Endothelial cell of umbilical vein (primary cell): ENCODE measurements at regions not wholly inside any gene's neighbourhood (a gene's known extent, or its start where the extent isn't known, plus 50 kb on each side); places are given as distances from the start of the nearest gene placed in this dataset.

ENCODE experiments used
- BruUV-seq: library from RNA; stranded (reverse); fragments of 400-500 nt; replicated peaks from 2 replicates; lab custom pipeline; 2021; lab: Mats Ljungman, UMichigan
- CTCF ChIA-PET: fragments of 300-600, 350-600 bp; sonication (Branson Sonifier 250); formaldehyde crosslinking; loops from one replicate; lab custom pipeline; 2021; ENCODE audit warnings: antibody characterized with exemption, inconsistent platforms; lab: Charles Lee
- POLR2A ChIA-PET: fragments of 300-600, 350-600 bp; sonication (Branson Sonifier 250); formaldehyde crosslinking; loops from one replicate; lab custom pipeline; 2021; ENCODE audit warnings: antibody characterized with exemption, inconsistent platforms; lab: Charles Lee
- DNase-seq: peaks from one replicate; pipeline ENCODE4 v3.0.0-alpha.2; 2011; ENCODE audit warnings: low read depth, low spot score
- FAIRE-seq: peaks from 2 replicates; lab custom pipeline; 2011; peaks lifted over from hg19 to GRCh38; lab: Jason Lieb, UNC
- H2AFZ ChIP-seq: 2 replicates; pipeline ENCODE4 v1.6.0; 2012; ENCODE audit warnings: low read depth, low read length, control low read depth, inconsistent platforms
- H3K27ac ChIP-seq: 2 replicates; pipeline ENCODE4 v1.5.1; 2011; ENCODE audit warnings: low read depth, mild to moderate bottlenecking, control low read depth, low read length, moderate library complexity; ENCODE audit not compliant: insufficient read depth
- H3K27me3 ChIP-seq, 2 experiments: 2 replicates each; pipeline versions ENCODE4 v1.6.0 to v1.6.1; 2011; ENCODE audit warnings: low read length in 2 of 2, mixed read lengths in 1 of 2; ENCODE audit not compliant: control insufficient read depth in 2 of 2, insufficient read depth in 2 of 2
- H3K36me3 ChIP-seq, 2 experiments: 2 replicates in 1 of 2; 3 replicates in 1 of 2; pipeline ENCODE4 v1.5.1; 2011; ENCODE audit warnings: low read length in 2 of 2, mild to moderate bottlenecking in 1 of 2, moderate library complexity in 1 of 2; ENCODE audit not compliant: control insufficient read depth in 2 of 2, insufficient read depth in 2 of 2; ENCODE audit errors: extremely low read depth in 1 of 2
- H3K4me1 ChIP-seq: 3 replicates; pipeline ENCODE4 v1.5.1; 2011; ENCODE audit warnings: mild to moderate bottlenecking, low read length; ENCODE audit not compliant: control insufficient read depth, insufficient read depth; ENCODE audit errors: extremely low read depth
- H3K4me2 ChIP-seq: 2 replicates; pipeline ENCODE4 v1.6.1; 2011; ENCODE audit warnings: low read length, control low read depth, mixed read lengths; ENCODE audit not compliant: insufficient read depth
- H3K4me3 ChIP-seq, 3 experiments: fragments of 200-600 bp in 1 of 3; sonication (generic), shearing (Covaris generic) in 1 of 3; replicated peaks in 1 of 3; 2 replicates each; pipeline ENCODE4 v1.5.1; 2011 to 2016; ENCODE audit warnings: control low read depth in 3 of 3, low read length in 3 of 3, mild to moderate bottlenecking in 2 of 3, inconsistent platforms in 1 of 3, low read depth in 1 of 3, moderate library complexity in 1 of 3; ENCODE audit not compliant: insufficient read depth in 1 of 3
- H3K79me2 ChIP-seq: 2 replicates; pipeline ENCODE4 v1.6.0; 2012; ENCODE audit warnings: low read length, inconsistent platforms; ENCODE audit not compliant: control insufficient read depth, insufficient read depth
- H3K9ac ChIP-seq: replicated peaks from 2 replicates; pipeline ENCODE3; 2011; ENCODE audit warnings: low read length, control low read depth; ENCODE audit not compliant: insufficient read depth; ENCODE audit errors: extremely low read depth
- H3K9me1 ChIP-seq: replicated peaks from 3 replicates; pipeline ENCODE4 v1.6.0; 2011; ENCODE audit warnings: mild to moderate bottlenecking, low read length; ENCODE audit not compliant: control insufficient read depth, insufficient read depth; ENCODE audit errors: extremely low read depth
- H3K9me3 ChIP-seq: replicated peaks from 2 replicates; pipeline ENCODE4 v1.5.1; 2012; ENCODE audit warnings: low read length, inconsistent platforms; ENCODE audit not compliant: control insufficient read depth, insufficient read depth
- H4K20me1 ChIP-seq: replicated peaks from 2 replicates; pipeline ENCODE3; 2011; ENCODE audit warnings: mild to moderate bottlenecking, low read length; ENCODE audit not compliant: control insufficient read depth, insufficient read depth; ENCODE audit errors: extremely low read depth
- CTCF ChIP-seq, 2 donors: IDR thresholded peaks; 1 replicate in 1 of 2; 2 replicates in 1 of 2; pipeline ENCODE4 v1.5.1; 2011; ENCODE audit warnings: low read length in 2 of 2, mild to moderate bottlenecking in 2 of 2, moderate library complexity in 2 of 2, control low read depth in 1 of 2, inconsistent platforms in 1 of 2, low read depth in 1 of 2; ENCODE audit not compliant: insufficient read depth in 1 of 2; ENCODE audit errors: extremely low read depth in 1 of 2
- EZH2 ChIP-seq: IDR thresholded peaks from 2 replicates; pipeline ENCODE4 v1.6.1; 2012; ENCODE audit warnings: borderline replicate concordance, low read depth, mild to moderate bottlenecking, moderate library complexity, low read length, inconsistent platforms; ENCODE audit not compliant: severe bottlenecking
- FOS ChIP-seq: IDR thresholded peaks from 2 replicates; pipeline ENCODE4 v1.6.1; 2011; ENCODE audit warnings: mild to moderate bottlenecking, low read length, moderate library complexity, borderline replicate concordance; ENCODE audit not compliant: insufficient read depth
- GATA2 ChIP-seq: IDR thresholded peaks from 2 replicates; pipeline ENCODE4 v1.7.0; 2011; ENCODE audit warnings: low read depth, mild to moderate bottlenecking, moderate library complexity, mixed read lengths, low read length; ENCODE audit not compliant: insufficient read length, insufficient read depth
- JUN ChIP-seq: IDR thresholded peaks from 2 replicates; pipeline ENCODE4 v1.6.1; 2011; ENCODE audit warnings: borderline replicate concordance, low read depth; ENCODE audit not compliant: insufficient read length, insufficient read depth
- MAX ChIP-seq: IDR thresholded peaks from 2 replicates; pipeline ENCODE4 v1.6.1; 2011; ENCODE audit not compliant: insufficient read depth, insufficient read length
- MYC ChIP-seq: IDR thresholded peaks from one replicate; pipeline ENCODE4 v1.6.1; 2011; ENCODE audit warnings: mild to moderate bottlenecking, low read depth, low read length
- POLR2A ChIP-seq: IDR thresholded peaks from 2 replicates; pipeline ENCODE4 v1.6.1; 2012; ENCODE audit warnings: low read depth, mild to moderate bottlenecking, control low read depth, low read length
- POLR2AphosphoS5 ChIP-seq: IDR thresholded peaks from 2 replicates; pipeline ENCODE4 v1.6.1; 2012; ENCODE audit warnings: low read depth, mild to moderate bottlenecking, control low read depth, low read length, moderate library complexity; ENCODE audit not compliant: insufficient read depth
- dilution Hi-C: fragments of 300-500 bp; cut with MboI; formaldehyde crosslinking; loops from one replicate; pipeline ENCODE4 v1.15.0; 2019; ENCODE audit warnings: low sequenced_read_pairs; ENCODE audit not compliant: extremely low pct_ligation_motif_present
- intact Hi-C: fragments of 100-400 bp; cut with micrococcal nuclease; formaldehyde crosslinking; loops from one replicate; pipeline ENCODE4 v1.10.0; 2022

GRCh38 chr6:1127129-1127528 lies 184.8 kb upstream of the FOXQ1 start:
- Histone ChIP-seq H4K20me1 (no peaks in the 10 kb centered on the region), H3K9ac (no peak overlapping the region), H3K9me1 (no peaks in the 10 kb centered on the region), H3K79me2 (no peaks in the 10 kb centered on the region), H2AFZ (no peak overlapping the region), H3K9me3 (peaks cover 2% of the 10 kb centered on the region), H3K36me3 (no peaks in the 10 kb centered on the region), H3K27ac (no peak overlapping the region), H3K4me1 (no peaks in the 10 kb centered on the region), H3K27me3 (no peaks in the 10 kb centered on the region), H3K4me2 (no peak overlapping the region), H3K4me3 (no peak overlapping the region)
- TF ChIP-seq MYC (no peak), MAX (no peak), POLR2AphosphoS5 (no peak), POLR2A (no peak), EZH2 (no peak), GATA2 (no peak), CTCF (IDR thresholded peaks at IDR 0.05; ENCODE audit: extremely low read depth in 1 of 2, insufficient read depth in 1 of 2, low read depth in 1 of 2, low read length in 2 of 2) (no peak), JUN (no peak), FOS (no peak)
- dilution Hi-C loops (no loop called here), intact Hi-C loops (no loop called here)
- ChIA-PET POLR2A (no interaction called here), CTCF (no interaction called here)
- DNase-seq (no peak), FAIRE-seq (no peak)
- no TSS peak for BruUV-seq
